ENCODE measurements at regions not wholly inside any gene's neighbourhood (a gene's known extent, or its start where the extent isn't known, plus 50 kb on each side); places are given as distances from the start of the nearest gene placed in this dataset.

DNA sequence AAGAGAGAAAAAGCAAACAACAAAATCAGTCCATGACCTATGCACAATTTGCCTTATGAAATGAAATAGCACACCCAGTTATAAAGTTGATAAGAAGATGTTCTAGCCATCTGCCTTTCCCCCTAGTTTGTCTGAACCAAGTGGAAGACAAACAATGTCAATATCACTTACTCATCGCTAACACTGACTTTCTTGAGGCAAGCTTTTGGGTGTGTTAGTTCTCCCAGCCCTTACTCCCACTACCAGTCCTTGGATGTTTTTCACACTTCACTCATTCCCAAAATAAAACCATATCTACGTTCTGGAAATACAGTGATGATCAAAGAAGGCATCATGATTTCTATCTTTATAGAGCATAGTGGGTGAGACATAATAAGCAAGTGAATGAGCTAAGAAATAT, 393.8 kb downstream of the PCDH20 start:
- no peak for DNase-seq

DNA sequence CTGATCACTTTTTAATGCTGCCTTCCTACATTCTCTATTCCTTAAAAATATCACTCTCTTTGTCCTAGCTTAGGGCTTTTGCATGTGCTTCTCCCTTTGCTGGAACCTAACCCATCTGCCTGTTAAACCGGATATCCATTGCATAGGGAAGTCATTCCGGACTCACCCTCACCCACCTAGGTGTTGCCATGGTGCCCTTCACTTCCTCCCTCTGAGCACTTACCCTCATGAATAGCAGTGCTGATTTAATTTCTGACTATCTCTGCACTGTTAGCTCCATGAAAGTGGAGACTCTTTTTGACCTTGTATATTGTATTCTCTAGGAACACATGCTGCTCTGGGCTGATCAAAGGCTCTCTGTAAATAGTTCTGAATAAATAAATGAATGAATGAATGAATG, 401.9 kb downstream of the PCDH20 start:
- peak in 1 of 2 experiments; percentile 10 for DNase-seq

- no peak for DNase-seq
These were observed 405.3 kb downstream of the PCDH20 start for GRCh38 chr13:61010358-61010757.

- DNase-seq, result no peak
These were observed 413.0 kb downstream of the PCDH20 start for GRCh38 chr13:61002686-61003085.

- DNase-seq, result no peak
These were observed 425.5 kb downstream of the PCDH20 start for GRCh38 chr13:60990032-60990733.

- DNase-seq, result no peak
These were observed 429.3 kb downstream of the PCDH20 start for GRCh38 chr13:60986301-60986700.

DNA sequence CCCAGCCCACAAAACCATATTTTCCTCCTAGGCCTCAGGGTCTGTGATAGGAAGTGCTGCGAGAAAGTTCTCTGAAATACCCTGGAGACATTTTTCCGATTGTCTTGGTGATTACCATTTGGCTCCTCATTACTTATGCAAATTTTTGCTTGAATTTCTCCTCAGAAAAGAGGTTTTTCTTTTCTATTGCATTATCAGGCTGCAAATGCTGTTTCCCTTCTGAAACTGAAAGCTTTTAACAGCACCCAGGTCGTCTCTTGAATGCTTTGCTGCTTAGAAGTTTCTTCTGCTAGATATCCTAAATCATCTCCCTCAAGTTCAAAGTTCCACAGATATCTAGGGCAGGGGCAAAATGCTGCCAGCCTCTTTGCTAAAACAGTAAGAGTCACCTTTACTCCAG, 434.2 kb downstream of the PCDH20 start:
- no peak for DNase-seq

GRCh38 chr13:60976367-60976766, 439.3 kb downstream of the PCDH20 start:
- DNase-seq, result no peak

DNA sequence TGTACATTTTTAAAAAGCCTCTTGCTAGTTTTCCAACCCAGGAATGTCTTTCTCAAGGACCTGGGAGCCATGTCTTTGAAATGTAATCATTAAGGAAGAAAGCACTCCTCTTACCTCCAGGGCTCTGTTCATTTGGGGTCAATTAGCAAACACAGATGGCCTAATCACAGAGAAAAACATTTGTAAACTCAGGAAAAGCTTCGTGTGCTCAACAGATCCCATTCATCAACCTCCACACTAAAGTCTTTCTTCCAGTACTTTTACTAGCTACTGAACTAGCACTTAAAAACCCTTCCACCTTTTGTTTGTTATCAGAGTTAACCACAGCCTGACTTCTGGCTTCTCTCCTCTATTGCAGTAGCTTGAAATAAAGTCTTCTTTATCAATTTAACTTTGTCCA, 441.4 kb downstream of the PCDH20 start:
- no peak for DNase-seq

- no peak for DNase-seq
These were observed 442.1 kb downstream of the PCDH20 start for GRCh38 chr13:60973529-60973928.

GRCh38 chr13:60970736-60971135, 444.9 kb downstream of the PCDH20 start:
- no peak for DNase-seq

DNA sequence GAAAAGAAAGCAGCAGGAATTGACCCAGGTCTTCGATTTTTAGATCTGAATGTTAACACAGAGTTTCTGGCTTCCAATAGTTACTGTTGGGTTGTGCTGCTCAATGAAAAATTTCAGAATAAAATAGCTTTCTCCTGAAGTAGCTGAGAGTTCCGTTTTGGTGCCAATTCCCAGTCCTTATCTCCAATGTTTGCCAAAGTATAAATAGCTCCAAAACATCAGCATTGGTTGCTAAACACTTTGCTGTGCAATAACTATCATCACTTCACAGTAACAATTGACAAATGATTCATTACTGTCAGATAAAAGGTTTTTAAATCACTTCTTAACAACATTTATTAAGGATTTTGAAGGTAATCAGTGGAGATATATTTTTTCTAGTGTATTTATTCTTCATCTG, 446.0 kb downstream of the PCDH20 start:
- DNase-seq, result no peak

- no peak for DNase-seq
These were observed 456.2 kb downstream of the PCDH20 start for GRCh38 chr13:60959427-60959826.

- DNase-seq, result no peak
These were observed 457.8 kb downstream of the PCDH20 start for GRCh38 chr13:60957816-60958215.

- no peak for DNase-seq
These were observed 470.3 kb downstream of the PCDH20 start for GRCh38 chr13:60945396-60945795.

DNA sequence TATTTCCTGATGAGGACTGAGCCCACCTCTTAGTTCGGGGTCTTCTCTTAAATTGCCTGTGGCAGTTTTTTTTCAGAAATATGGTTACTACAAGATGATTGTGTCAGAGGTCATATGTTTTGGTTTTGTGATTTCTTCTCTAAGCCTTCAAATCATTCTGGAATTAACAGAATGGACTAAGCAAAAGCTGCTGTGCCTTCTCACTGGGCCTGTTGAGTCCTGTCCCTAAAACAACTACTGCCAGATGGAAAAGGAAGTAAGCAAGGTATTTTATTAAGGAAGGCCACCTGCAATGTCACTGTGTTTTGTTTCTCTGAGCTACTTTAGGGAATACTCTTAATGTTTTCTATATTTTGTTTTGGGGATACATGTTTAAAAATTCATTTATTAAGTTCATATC, 470.8 kb downstream of the PCDH20 start:
- no peak for DNase-seq

DNA sequence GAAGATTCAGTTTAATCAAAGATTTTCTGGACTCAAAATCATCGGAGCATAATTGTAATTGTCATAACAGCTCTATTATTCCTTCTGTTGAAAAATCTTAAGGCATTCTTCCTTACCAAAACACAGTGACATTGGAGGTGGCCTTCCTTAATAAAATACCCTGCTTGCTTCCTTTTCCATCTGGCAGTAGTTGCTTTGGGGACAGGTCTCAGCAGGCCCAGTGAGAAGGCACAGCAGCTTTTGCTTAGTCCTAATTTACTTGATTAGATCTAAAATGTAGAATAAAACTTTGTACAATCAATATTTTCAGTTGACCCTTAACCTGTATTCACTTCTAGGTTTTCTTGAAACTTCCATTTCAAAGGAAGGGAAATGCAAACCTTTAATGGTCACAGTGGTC, 471.6 kb downstream of the PCDH20 start:
- no peak for DNase-seq

DNA sequence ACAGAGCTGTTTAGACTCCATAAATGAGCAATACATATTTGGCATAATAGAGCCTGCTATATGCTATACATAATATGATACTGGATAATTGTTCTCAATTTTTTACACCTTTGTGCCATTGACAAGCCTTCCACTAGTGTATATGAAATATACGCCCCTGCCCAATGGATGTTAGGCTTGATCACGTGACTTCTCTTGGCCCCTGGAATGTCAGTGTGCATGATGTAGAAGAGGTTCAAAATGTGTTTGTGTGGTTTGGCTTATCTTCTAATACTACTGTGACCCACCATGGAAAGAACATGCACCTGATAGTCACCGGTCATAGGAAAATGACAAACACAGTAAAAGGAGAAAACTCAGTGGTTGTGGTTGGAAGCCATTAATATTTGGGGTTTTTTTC, 479.4 kb downstream of the PCDH20 start:
- no peak for DNase-seq

DNA sequence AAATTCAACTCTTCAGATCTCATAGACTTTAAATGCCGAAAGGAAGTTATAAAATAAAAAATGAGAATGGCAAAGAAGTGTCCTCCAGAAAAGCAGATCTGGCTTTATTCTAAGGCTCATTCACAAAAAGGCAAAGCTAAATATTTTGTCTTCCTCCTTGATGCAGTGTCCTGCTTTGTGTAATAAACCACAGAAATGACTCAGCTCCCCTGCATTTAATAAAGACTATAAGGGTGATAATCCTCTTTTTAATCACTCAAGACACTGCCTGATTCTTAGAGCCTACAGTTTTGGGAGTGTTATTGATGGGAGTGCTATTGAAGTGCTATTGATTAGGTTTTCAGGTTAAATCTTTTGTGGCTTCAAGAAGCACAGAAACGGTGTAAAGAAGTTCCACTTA, 482.0 kb downstream of the PCDH20 start:
- DNase-seq, result no peak

DNA sequence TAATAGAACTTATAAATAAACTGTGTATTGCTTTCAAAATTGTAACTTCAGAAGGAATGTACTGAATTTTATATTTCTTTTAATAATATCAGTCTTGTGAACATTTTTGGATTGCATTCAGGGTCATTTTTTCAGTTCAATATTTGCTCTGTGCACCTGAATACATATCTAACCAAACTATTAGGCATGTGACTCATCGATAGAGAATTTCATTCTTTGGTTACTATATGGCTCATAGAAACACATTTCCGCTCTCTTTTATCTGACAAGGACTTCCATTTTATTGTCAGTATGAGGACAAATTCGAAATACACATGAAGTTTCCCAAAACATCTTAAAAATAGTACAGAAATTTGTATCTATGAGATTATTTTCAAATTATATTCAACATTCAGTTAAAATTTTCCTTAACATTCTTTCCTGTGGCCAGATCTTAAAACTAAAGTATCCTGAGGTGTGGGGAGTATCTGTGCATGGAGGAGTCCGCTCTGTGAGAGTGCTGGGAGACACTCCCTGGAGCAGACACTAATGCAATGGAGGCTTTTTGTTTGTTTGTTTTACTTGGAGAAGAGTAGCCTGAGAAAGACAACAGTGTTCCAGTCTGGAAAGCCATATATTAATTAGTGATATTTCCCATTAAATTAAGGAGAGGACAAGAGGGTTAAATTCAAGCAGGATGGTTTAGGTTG, 483.6 kb downstream of the PCDH20 start:
- no peak for DNase-seq

- DNase-seq, result no peak
These were observed 490.0 kb downstream of the PCDH20 start for GRCh38 chr13:60925686-60926085.

GRCh38 chr13:60924856-60925255, 490.8 kb downstream of the PCDH20 start:
- DNase-seq, result no peak

GRCh38 chr13:60922576-60923231, 492.9 kb downstream of the PCDH20 start:
- DNase-seq, result no peak

DNA sequence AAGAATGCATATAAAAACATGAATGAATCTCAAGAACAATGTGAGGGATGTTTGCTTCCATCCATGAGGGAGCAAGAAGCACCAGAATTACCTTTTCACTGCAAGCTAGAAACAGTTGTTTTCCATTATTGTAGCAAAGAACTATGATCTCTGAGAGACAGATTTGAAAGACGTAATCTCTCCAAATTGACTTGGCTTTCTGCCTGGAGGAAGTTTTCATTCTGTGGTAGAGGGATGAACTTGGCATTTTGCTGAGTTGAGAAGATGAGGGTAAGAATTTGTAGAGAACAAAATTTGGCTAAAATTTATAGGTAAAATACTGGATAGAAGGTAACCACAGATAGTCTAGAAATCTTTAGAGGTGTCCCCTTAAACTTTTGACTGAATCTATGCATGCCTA, 496.8 kb downstream of the TDRD3 start:
- no peak for DNase-seq
